Hematopoietic multipotent progenitor cell treated with erythropoietin and hydrocortisone succinate and interleukin-3 and kit ligand, for 4 days (in vitro differentiated cells): ENCODE measurements at regions not wholly inside any gene's neighbourhood (a gene's known extent, or its start where the extent isn't known, plus 50 kb on each side); places are given as distances from the start of the nearest gene placed in this dataset.

Experiments used
- DNase-seq: peaks from one replicate; pipeline ENCODE4 v3.0.0-alpha.2; 2015

DNA sequence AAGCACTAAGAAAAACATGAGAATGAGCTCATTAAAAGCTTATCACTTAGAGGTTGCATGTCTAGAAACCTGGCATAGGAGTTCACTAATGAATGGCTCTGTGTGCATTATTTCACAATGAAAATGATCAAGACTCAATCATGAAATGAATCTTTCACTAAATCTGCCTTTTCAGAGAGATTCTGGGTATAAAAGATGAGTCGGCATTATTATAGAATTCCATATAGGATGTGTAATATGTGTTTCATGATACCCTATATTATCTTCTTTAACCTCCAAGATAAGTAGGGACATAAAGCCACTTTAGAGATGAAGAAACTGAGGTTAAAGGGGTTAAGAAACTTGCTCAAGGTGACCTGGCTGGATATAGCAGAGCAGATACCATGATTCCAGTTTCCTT is 368.1 kb downstream of the DUSP10 start:
- no peak for DNase-seq

DNA sequence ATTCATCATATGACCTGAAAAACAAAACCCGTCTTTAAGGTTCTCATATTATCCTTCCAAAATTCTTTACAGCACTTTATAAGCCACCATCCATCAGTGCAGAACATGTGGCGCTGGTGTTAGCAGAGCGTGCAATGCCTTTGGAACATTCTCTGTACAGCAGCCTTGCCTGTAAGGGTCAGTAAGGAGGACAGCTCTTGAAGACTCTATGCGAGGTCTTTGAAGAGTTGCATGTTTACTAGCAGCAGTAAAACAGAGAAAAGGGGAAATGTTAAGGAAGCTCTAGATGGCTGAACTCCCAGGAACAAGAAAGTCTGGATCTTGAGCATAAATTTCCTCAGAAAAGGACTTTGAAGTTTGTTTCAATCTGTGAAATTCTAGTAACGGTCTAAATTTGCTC is 365.6 kb downstream of the DUSP10 start:
- no peak for DNase-seq

GRCh38 chr1:221381910-221382623 is 359.8 kb downstream of the DUSP10 start:
- no peak for DNase-seq

GRCh38 chr1:221392453-221392852 is 349.4 kb downstream of the DUSP10 start:
- DNase-seq, result no peak

GRCh38 chr1:221394011-221394544 is 347.8 kb downstream of the DUSP10 start:
- no peak for DNase-seq

GRCh38 chr1:221396526-221396925 is 345.4 kb downstream of the DUSP10 start:
- no peak for DNase-seq

DNA sequence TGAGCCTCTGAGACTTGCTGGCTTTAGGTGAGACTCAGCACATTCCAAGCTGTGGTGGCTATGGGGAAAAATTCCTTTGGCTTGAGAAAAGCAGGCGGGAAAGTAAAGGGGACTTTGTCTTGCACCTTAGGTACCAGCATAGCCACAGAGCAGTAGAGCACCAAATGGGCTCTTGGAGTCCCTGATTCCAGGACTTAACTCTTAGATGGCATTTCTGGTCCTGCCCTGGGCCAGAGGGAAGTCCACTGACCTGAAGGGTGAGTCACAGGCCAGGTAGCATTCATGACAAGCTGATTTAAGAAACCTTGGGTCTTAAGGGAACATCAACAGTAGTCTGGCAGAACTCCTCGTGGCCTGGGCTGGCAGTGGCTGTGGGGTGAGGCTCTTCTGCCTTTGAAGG is 344.7 kb downstream of the DUSP10 start:
- DNase-seq, result no peak

- no peak for DNase-seq
Measured at GRCh38 chr1:221397606-221398005, 344.3 kb downstream of the DUSP10 start.

DNA sequence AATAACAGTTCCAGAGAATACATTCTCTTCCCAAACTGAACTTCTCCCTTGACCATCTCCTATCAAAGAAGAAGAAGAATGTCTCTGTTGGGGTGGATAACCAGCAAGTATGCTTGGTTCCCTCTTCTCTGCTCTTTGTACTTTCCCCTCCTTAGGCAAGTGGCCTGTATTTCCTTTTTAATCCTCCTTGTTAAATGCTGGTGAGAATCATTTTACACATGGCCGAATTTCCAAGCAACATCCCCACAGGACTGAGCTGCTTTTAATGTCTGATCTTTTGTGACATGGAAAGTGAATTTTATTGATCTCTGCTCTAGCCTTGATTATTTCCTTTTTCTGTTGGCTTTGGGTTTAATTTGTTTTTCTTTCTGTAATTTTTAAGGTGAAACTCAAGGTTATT is 336.7 kb downstream of the DUSP10 start:
- DNase-seq, result no peak

- DNase-seq, result no peak
Measured at GRCh38 chr1:221408117-221408803, 333.6 kb downstream of the DUSP10 start.

DNA sequence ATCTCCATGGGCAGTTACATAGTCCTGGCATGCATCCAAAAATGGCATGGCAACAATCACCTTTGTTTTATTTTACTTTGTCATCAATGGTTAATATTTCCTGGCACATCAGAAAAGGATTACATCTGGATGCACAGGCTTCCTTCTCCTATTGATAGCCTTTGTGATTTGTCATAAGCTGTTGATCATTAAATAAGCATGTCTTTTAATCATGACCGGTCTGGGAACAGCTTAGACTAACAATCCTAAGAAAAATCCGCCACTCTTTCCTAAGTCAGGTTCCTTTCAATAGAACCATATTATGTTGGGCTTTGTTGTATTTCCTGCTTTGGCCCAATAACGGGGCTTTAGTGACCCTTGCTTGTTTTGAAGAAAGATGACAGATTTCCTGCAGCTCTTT is 330.6 kb downstream of the DUSP10 start:
- DNase-seq, result no peak

- no peak for DNase-seq
Measured at GRCh38 chr1:221414772-221415539, 326.9 kb downstream of the DUSP10 start.

GRCh38 chr1:221415651-221416050 is 326.2 kb downstream of the DUSP10 start:
- DNase-seq, result no peak

DNA sequence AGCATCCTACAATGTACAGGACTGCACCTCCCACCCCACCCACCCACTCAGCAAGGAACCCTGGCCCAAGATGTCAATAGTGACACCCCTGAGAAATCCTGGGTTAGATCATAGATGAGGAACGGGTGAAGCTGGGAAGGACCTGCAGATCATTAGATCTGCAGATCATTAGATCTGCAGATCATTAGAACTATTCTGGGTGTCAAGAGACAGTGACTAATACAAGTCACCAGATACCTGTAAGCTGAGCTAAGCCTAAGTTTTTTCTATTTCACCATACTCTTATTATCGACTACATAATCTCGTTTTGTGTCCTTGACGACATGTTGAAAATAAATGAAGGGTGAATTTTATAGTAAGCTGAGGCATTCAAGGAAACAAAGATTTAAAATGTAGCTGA is 325.7 kb downstream of the DUSP10 start:
- no peak for DNase-seq

DNA sequence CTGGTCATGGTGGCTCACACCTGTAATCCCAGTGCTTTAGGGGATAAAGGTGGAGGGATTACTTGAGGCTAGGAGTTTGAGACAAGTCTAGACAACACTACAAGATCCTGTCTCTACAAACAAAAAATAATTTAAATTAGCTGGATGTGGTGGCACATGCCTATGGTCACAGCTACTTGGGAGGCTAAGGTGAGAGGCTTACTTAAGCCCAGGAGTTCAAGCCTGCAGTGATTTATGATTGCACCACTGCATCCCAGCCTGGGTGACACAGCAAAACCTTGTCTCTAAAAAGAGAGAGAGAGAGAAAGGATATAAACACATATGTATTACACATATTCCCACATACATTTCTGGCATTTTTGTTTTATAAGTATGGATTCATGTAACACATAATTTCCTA is 325.2 kb downstream of the DUSP10 start:
- no peak for DNase-seq

- DNase-seq, result no peak
Measured at GRCh38 chr1:221418346-221418745, 323.5 kb downstream of the DUSP10 start.

DNA sequence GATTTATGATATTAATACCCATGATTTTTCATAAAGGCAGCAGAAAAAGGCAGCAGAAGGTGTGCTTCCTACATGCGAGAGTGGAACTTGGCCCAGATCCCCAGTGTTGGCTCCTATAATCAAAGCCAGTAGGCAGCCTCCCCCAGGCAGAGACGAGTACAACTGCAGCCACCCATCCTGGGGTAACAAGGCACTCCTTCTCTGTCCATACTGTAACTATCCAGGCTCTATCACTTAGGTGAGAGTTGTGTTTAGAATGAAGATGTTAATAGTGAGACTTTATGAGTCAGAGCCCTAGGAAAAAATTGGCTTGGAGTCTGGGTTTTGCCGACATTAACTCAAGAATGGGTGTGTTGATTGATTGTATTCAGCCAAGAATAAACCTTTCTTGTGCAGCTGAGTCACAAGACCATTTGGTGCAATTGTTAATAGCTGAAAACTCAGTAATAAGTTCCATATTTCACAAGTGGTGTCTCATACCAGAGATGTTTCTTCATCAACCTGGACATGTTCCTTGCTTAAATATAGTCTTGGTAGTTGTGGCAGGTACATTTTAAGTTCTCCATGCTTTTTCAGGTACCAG is 322.3 kb downstream of the DUSP10 start:
- DNase-seq, result no peak

GRCh38 chr1:221429264-221429663 is 312.6 kb downstream of the DUSP10 start:
- DNase-seq, result peak; percentile 3

DNA sequence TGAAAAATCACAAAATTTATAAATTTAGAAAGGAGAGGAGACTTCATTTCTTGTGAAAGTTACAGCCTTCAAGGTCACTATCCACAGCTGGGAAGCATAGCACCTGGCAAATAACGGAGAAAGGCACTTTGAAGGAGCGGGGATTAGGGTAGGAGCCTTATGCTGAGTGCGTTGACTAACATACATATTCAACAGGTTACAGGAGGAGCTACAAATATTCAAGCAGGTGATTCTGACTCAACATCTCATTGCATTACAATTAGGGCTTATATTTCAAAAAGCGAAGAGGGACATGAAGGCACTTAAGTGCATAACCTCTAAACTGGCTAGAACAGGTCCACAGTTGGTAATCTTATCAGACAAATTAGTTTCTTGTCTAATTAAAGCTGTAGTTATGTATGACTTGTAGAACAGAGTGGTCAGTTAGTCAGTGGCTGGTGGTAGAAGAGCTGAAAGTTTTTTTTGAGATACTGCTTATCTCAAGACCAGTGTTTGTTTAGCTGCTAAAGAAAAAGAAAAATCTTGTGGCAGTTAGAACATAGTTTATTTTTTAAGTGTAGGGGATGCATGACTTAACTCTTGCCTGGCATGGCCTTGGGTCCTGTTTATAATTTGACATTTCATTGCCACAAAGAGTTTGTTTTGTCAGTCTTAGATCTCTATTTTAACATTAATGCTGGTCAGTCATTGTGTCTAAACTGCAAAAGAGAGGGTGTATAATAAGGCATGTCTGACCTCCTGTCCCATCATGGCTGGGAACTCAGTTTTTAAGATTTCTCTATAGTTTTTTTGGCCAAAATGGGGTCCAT is 311.5 kb downstream of the DUSP10 start:
- DNase-seq, result peak; percentile 13

DNA sequence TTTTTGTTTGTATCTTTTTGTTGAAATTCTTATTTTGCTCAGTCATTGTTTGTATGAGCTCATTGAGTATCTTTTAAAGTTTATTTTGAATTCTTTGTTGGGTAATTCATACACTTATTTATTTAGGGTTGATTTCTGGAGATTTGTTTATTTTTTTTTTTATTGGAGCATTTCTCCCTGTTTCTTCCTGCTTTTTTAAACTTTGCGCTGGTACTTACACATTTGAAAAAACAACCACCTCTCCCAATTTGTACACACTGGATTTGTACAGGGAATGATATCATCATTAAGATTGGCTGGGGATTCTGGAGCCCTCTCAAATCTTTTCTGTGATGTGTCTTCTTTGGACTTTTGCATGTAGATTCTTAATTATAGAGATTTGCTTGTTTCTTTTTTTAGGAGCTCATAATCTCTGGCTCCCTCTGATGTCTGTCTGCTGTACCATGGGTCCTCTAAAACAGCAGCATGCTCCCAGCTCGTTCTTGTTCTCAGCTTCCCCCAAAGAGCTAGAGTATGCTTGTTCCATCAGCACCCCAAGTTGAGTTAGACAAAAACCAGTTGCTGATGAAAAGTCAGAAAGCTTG is 310.7 kb downstream of the DUSP10 start:
- no peak for DNase-seq

DNA sequence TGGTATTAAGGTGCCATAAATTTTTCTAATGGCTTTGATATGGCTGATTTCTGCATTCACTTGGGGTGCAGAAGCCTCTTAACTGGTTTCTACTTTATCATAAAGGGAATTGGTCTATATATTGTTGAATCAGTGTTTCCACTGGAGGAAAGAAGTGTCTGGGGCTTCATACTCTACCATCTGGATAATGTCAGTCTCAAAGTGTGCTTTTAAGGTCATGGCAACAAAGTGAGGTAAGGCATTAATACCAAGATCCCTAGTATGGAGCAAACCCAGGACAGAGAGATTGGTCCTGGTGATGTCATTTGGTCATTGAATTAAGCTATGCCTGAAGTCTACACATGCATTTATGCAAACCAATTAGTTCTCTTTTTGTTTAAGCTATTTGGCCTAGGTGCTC is 309.9 kb downstream of the DUSP10 start:
- no peak for DNase-seq

DNA sequence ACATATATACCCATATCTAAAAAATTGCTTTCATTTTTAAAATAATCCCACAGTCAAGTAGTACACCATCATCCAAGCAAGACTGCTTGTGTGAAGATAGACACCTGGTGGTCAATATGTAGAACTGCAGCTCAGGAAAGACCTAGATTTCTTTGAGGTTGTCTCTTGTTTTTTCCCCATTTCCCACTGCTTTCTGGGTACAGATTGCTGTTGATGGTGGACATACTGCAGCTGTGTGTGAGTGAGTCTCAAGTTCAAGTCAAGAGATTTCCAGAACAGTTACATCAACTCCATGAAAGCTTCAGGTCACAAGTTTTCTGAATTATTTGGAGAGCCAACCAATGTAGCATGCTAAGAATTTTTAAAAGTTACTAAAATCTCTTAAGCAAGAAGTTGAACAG is 306.4 kb downstream of the DUSP10 start:
- peak; percentile 80 for DNase-seq
